ENCODE measurements at regions not wholly inside any gene's neighbourhood (a gene's known extent, or its start where the extent isn't known, plus 50 kb on each side); places are given as distances from the start of the nearest gene placed in this dataset.
A peak's percentile ranks its signal among the peaks of the same experiment; 100 is the strongest.

GRCh38 chr14:89600950-89601826 lies 184.2 kb upstream of the FOXN3 start:
- DNase-seq (ENCODE audit: low read depth), result peak; percentile 41

GRCh38 chr14:89600029-89600428 lies 183.0 kb upstream of the FOXN3 start:
- DNase-seq (ENCODE audit: low read depth), result no peak

GRCh38 chr14:89598548-89599186 lies 181.6 kb upstream of the FOXN3 start:
- DNase-seq (ENCODE audit: low read depth), result no peak

- no peak for DNase-seq (ENCODE audit: low read depth)
Observed at GRCh38 chr14:89592961-89593360, 175.9 kb upstream of the FOXN3 start.

- DNase-seq (ENCODE audit: low read depth), result no peak
Observed at GRCh38 chr14:89589400-89590118, 172.5 kb upstream of the FOXN3 start.

- DNase-seq (ENCODE audit: low read depth), result no peak
Observed at GRCh38 chr14:89588840-89589296, 171.8 kb upstream of the FOXN3 start.

GRCh38 chr14:89588016-89588415 lies 171.0 kb upstream of the FOXN3 start:
- no peak for DNase-seq (ENCODE audit: low read depth)

GRCh38 chr14:89587136-89587420 lies 170.0 kb upstream of the FOXN3 start:
- no peak for DNase-seq (ENCODE audit: low read depth)

GRCh38 chr14:89586258-89587135 lies 169.5 kb upstream of the FOXN3 start:
- DNase-seq (ENCODE audit: low read depth), result no peak

- DNase-seq (ENCODE audit: low read depth), result peak; percentile 8
Observed at GRCh38 chr14:89578156-89578555, 161.1 kb upstream of the FOXN3 start.

- DNase-seq (ENCODE audit: low read depth), result no peak
Observed at GRCh38 chr14:89576960-89577359, 159.9 kb upstream of the FOXN3 start.

- DNase-seq (ENCODE audit: low read depth), result no peak
Observed at GRCh38 chr14:89576145-89576927, 159.3 kb upstream of the FOXN3 start.

GRCh38 chr14:89575386-89576061 lies 158.5 kb upstream of the FOXN3 start:
- DNase-seq (ENCODE audit: low read depth), result no peak

- no peak for DNase-seq (ENCODE audit: low read depth)
Observed at GRCh38 chr14:89574420-89574819, 157.4 kb upstream of the FOXN3 start.

- no peak for DNase-seq (ENCODE audit: low read depth)
Observed at GRCh38 chr14:89573399-89573657, 156.3 kb upstream of the FOXN3 start.

GRCh38 chr14:89572596-89573398 lies 155.8 kb upstream of the FOXN3 start:
- DNase-seq (ENCODE audit: low read depth), result no peak

GRCh38 chr14:89571491-89571890 lies 154.5 kb upstream of the FOXN3 start:
- DNase-seq (ENCODE audit: low read depth), result no peak

- no peak for DNase-seq (ENCODE audit: low read depth)
Observed at GRCh38 chr14:89566644-89567415, 149.8 kb upstream of the FOXN3 start.

GRCh38 chr14:89566180-89566579 lies 149.1 kb upstream of the FOXN3 start:
- no peak for DNase-seq (ENCODE audit: low read depth)
